H9 (cell line): ENCODE measurements at regions not wholly inside any gene's neighbourhood (a gene's known extent, or its start where the extent isn't known, plus 50 kb on each side); places are given as distances from the start of the nearest gene placed in this dataset.

Experiments
- DNase-seq: peaks from one replicate; pipeline ENCODE4 v3.0.0-alpha.2; 2017
- H2AFZ ChIP-seq: one replicate; pipeline ENCODE4 v1.6.1; 2013; ENCODE audit warnings: mild to moderate bottlenecking, low read length, control low read depth, moderate library complexity
- H2AK5ac ChIP-seq: 2 replicates; pipeline ENCODE4 v1.6.1; 2013; ENCODE audit warnings: low read length, control low read depth, mixed read lengths; ENCODE audit not compliant: insufficient read length
- H2BK120ac ChIP-seq: one replicate; pipeline ENCODE4 v1.6.1; 2013; ENCODE audit warnings: low read depth, mild to moderate bottlenecking, low read length, control low read depth, inconsistent platforms; ENCODE audit not compliant: poor library complexity, severe bottlenecking
- H2BK12ac ChIP-seq: 2 replicates; pipeline ENCODE4 v1.6.1; 2013; ENCODE audit warnings: low read length, control low read depth, mixed read lengths, low read depth; ENCODE audit not compliant: insufficient read length
- H2BK15ac ChIP-seq: 2 replicates; pipeline ENCODE4 v1.6.1; 2013; ENCODE audit warnings: low read depth, low read length, control low read depth
- H2BK20ac ChIP-seq: one replicate; pipeline ENCODE4 v1.6.1; 2013; ENCODE audit warnings: low read depth, mild to moderate bottlenecking, low read length, control low read depth, inconsistent platforms; ENCODE audit not compliant: poor library complexity, severe bottlenecking
- H2BK5ac ChIP-seq: 2 replicates; pipeline ENCODE4 v1.6.1; 2013; ENCODE audit warnings: low read length, control low read depth, mixed read lengths; ENCODE audit not compliant: insufficient read length
- H3K14ac ChIP-seq: 2 replicates; pipeline ENCODE4 v1.6.1; 2013; ENCODE audit warnings: low read length, control low read depth; ENCODE audit not compliant: insufficient read depth
- H3K18ac ChIP-seq: 2 replicates; pipeline ENCODE4 v1.6.1; 2013; ENCODE audit warnings: low read depth, mild to moderate bottlenecking, mixed read lengths, low read length, control low read depth; ENCODE audit not compliant: insufficient read length
- H3K23ac ChIP-seq: 2 replicates; pipeline ENCODE4 v1.6.1; 2013; ENCODE audit warnings: low read length, control low read depth, mixed read lengths, low read depth; ENCODE audit not compliant: insufficient read length
- H3K23me2 ChIP-seq: 2 replicates; pipeline ENCODE4 v1.6.1; 2013; ENCODE audit warnings: low read depth, mild to moderate bottlenecking, mixed read lengths, low read length, control low read depth; ENCODE audit not compliant: insufficient read length, poor library complexity, severe bottlenecking
- H3K27ac ChIP-seq: 2 replicates; pipeline ENCODE4 v1.5.1; 2013; ENCODE audit warnings: low read length, control low read depth, mixed read lengths, low read depth; ENCODE audit not compliant: insufficient read length
- H3K27me3 ChIP-seq: 2 replicates; pipeline ENCODE4 v1.6.1; 2013; ENCODE audit warnings: low read length, control low read depth, inconsistent platforms; ENCODE audit not compliant: insufficient read depth
- H3K4ac ChIP-seq: 2 replicates; pipeline ENCODE4 v1.6.1; 2013; ENCODE audit warnings: low read depth, mild to moderate bottlenecking, control low read depth, inconsistent platforms, low read length, moderate library complexity
- H3K4me1 ChIP-seq: 2 replicates; pipeline ENCODE4 v1.6.1; 2013; ENCODE audit warnings: low read length, control low read depth, inconsistent platforms; ENCODE audit not compliant: insufficient read depth
- H3K4me2 ChIP-seq: 2 replicates; pipeline ENCODE4 v1.6.1; 2013; ENCODE audit warnings: low read length, control low read depth, mixed read lengths; ENCODE audit not compliant: insufficient read length, insufficient read depth
- H3K56ac ChIP-seq: 2 replicates; pipeline ENCODE4 v1.6.1; 2013; ENCODE audit warnings: low read depth, mild to moderate bottlenecking, mixed read lengths, low read length, control low read depth; ENCODE audit not compliant: insufficient read length
- H3K79me1 ChIP-seq: 2 replicates; pipeline ENCODE4 v1.6.1; 2013; ENCODE audit warnings: low read depth, mild to moderate bottlenecking, moderate library complexity, low read length, control low read depth, inconsistent platforms; ENCODE audit not compliant: insufficient read depth, poor library complexity, severe bottlenecking
- H3K79me2 ChIP-seq: 2 replicates; pipeline ENCODE4 v1.6.1; 2013; ENCODE audit warnings: low read length, control low read depth, inconsistent platforms; ENCODE audit not compliant: insufficient read depth
- H3K9ac ChIP-seq: 2 replicates; pipeline ENCODE4 v1.6.1; 2013; ENCODE audit warnings: low read length, control low read depth, mixed read lengths; ENCODE audit not compliant: insufficient read length; ENCODE audit errors: extremely low read depth
- H3K9me3 ChIP-seq: one replicate; pipeline ENCODE4 v1.6.1; 2013; ENCODE audit warnings: low read depth, low read length, inconsistent platforms; ENCODE audit not compliant: control insufficient read depth
- H3T11ph ChIP-seq: one replicate; pipeline ENCODE4 v1.6.1; 2013; ENCODE audit warnings: mild to moderate bottlenecking, low read length, control low read depth, inconsistent platforms
- H4K20me1 ChIP-seq: one replicate; pipeline ENCODE4 v1.6.1; 2013; ENCODE audit not compliant: control insufficient read depth, insufficient read length, insufficient read depth
- H4K5ac ChIP-seq: 2 replicates; pipeline ENCODE4 v1.6.1; 2013; ENCODE audit warnings: low read depth, mild to moderate bottlenecking, mixed read lengths, low read length, control low read depth; ENCODE audit not compliant: insufficient read length
- H4K8ac ChIP-seq: replicated peaks from 2 replicates; pipeline ENCODE4 v1.6.1; 2013; ENCODE audit warnings: low read length, control low read depth, mixed read lengths, low read depth; ENCODE audit not compliant: insufficient read length
- H4K91ac ChIP-seq: 2 replicates; pipeline ENCODE4 v1.6.1; 2013; ENCODE audit warnings: low read depth, mild to moderate bottlenecking, moderate library complexity, mixed read lengths, low read length, control low read depth; ENCODE audit not compliant: insufficient read length
- H3K27ac Mint-ChIP-seq, 3 experiments: 2 replicates in 2 of 3; 3 replicates in 1 of 3; pipeline ENCODE4 v1.8.0; 2020 to 2021; ENCODE audit warnings: mixed read lengths in 3 of 3, mild to moderate bottlenecking in 1 of 3, moderate library complexity in 1 of 3
- H3K27me3 Mint-ChIP-seq: 2 replicates; pipeline ENCODE4 v1.8.0; 2021; ENCODE audit warnings: low read depth, mild to moderate bottlenecking, moderate library complexity, mixed read lengths
- H3K36me3 Mint-ChIP-seq, 3 experiments: 2 replicates in 2 of 3; 3 replicates in 1 of 3; pipeline ENCODE4 v1.8.0; 2020 to 2021; ENCODE audit warnings: low read depth in 3 of 3, mixed read lengths in 3 of 3; ENCODE audit not compliant: insufficient read depth in 1 of 3
- H3K4me1 Mint-ChIP-seq, 2 experiments: 2 replicates each; pipeline ENCODE4 v1.8.0; 2020; ENCODE audit warnings: mixed read lengths in 2 of 2
- H3K4me3 Mint-ChIP-seq, 2 experiments: 2 replicates in 1 of 2; 3 replicates in 1 of 2; pipeline ENCODE4 v1.8.0; 2020 to 2021; ENCODE audit warnings: mild to moderate bottlenecking in 2 of 2, mixed read lengths in 2 of 2, moderate library complexity in 1 of 2
- H3K9me3 Mint-ChIP-seq, 2 experiments: 2 replicates in 1 of 2; 3 replicates in 1 of 2; pipeline ENCODE4 v1.8.0; 2020; ENCODE audit warnings: mild to moderate bottlenecking in 2 of 2, mixed read lengths in 2 of 2, moderate library complexity in 1 of 2
- CTCF ChIP-seq: fragments of 200-600 bp; sonication (generic); conservative IDR thresholded peaks from 3 replicates; pipeline ENCODE4 v1.8.0; 2021; ENCODE audit warnings: antibody characterized with exemption, mild to moderate bottlenecking
- WGBS: extraction: QIAGEN DNeasy Blood & Tissue Kit; methylation state at CpG from one replicate; pipeline ENCODE4 v1.1.7; 2013; ENCODE audit warnings: missing lambda C conversion rate, low lambda C conversion rate, mixed read lengths; ENCODE audit not compliant: insufficient read length; ENCODE audit errors: extremely low coverage; 5-methylcytosine and 5-hydroxymethylcytosine counted together

- Mint-ChIP-seq H3K4me3 (no peak overlapping the region), H3K9me3 (no peaks in the 10 kb centered on the region), H3K27me3 (no peaks in the 10 kb centered on the region), H3K36me3 (no peaks in the 10 kb centered on the region), H3K4me1 (peaks cover 0 to 2% of the 10 kb centered on the region in 2 experiments; a peak in 1 of 4 replicates), H3K27ac (no peak overlapping the region)
- Histone ChIP-seq H4K5ac (no peak overlapping the region), H3K4me2 (no peak overlapping the region), H3K4ac (no peak overlapping the region), H2AK5ac (no peak overlapping the region), H3K9me3 (no peaks in the 10 kb centered on the region), H3K23me2 (no peaks in the 10 kb centered on the region), H3K9ac (no peak overlapping the region), H2BK20ac (no peak overlapping the region), H3K18ac (no peak overlapping the region), H2BK12ac (no peak overlapping the region), H3K4me1 (no peaks in the 10 kb centered on the region; the same call in 1 of the 2 replicates), H2AFZ (no peak overlapping the region), H3K27ac (no peak overlapping the region), H3T11ph (no peak overlapping the region), H3K79me1 (no peaks in the 10 kb centered on the region), H3K23ac (no peak overlapping the region), H3K56ac (no peak overlapping the region), H3K27me3 (no peaks in the 10 kb centered on the region), H3K14ac (no peak overlapping the region), H4K8ac (no peak overlapping the region), H2BK15ac (no peak overlapping the region), H3K79me2 (no peaks in the 10 kb centered on the region), H2BK5ac (no peak overlapping the region), H4K91ac (no peak overlapping the region), H4K20me1 (no peaks in the 10 kb centered on the region), H2BK120ac (no peak overlapping the region)
- WGBS, result no CpG with 5 or more reads among the region's 3 CpGs
- DNase-seq, result no peak
- TF ChIP-seq CTCF, result no peak
Observed at GRCh38 chr2:163849756-163850435, 114.1 kb upstream of the FIGN start.
